ENCODE measurements at regions not wholly inside any gene's neighbourhood (a gene's known extent, or its start where the extent isn't known, plus 50 kb on each side); places are given as distances from the start of the nearest gene placed in this dataset.

DNA sequence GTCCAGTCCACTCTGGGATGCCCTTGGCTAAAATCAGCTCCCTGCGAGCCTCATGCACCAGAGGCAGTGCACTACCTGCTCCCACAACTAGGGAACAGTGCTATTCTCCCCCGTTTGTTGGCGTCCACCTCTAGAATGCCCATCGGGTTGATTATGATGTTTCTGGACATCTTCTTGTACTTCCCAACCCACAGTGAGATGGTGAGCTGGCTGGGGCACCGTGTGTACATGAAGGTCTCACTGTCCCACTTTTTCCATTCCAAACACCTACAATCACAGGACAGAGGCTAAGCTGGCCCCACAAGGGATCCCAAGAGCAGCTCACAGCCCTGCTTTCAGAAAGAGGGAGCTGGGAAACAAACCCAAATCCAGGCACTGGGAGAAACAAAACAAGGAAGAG is 126.2 kb upstream of the ZNF92 start:
- Histone ChIP-seq H3K4me3 (ENCODE audit: low read depth in 2 of 2, low read length in 2 of 2) (no peak overlapping the region), H3K9me3 (ENCODE audit: control insufficient read depth, insufficient read depth, low read depth, low read length) (no peaks in the 10 kb centered on the region), H3K27ac (ENCODE audit: low read length) (no peak overlapping the region), H3K36me3 (ENCODE audit: control insufficient read depth, insufficient read depth, low read length) (no peaks in the 10 kb centered on the region), H3K4me1 (ENCODE audit: control insufficient read depth, insufficient read depth, low read length) (no peaks in the 10 kb centered on the region), H3K27me3 (ENCODE audit: control insufficient read depth, insufficient read depth, low read length) (no peaks in the 10 kb centered on the region)
- intact Hi-C loops (cut with micrococcal nuclease; ENCODE audit: unreplicated experiment) (no loop called here), in situ Hi-C loops (cut with HindIII; ENCODE audit: low pct_unique_long_range_greater_than_20kb, low sequenced_read_pairs) (no loop called here)
- ChIA-PET POLR2A (no interaction called here), CTCF (interaction anchor here (0.6 kb wide), 1 partner anchor 234 kb away, joined by 3 read pairs; no protein-coding TSS in a partner anchor)
- DNase-seq (ENCODE audit: low read depth, low spot score) (no peak), ATAC-seq (no peak)
- no peak for TF ChIP-seq POLR2AphosphoS5 (IDR thresholded peaks at IDR 0.05; ENCODE audit: low read depth, low read length)
- TF ChIP-seq, protein P1, sequence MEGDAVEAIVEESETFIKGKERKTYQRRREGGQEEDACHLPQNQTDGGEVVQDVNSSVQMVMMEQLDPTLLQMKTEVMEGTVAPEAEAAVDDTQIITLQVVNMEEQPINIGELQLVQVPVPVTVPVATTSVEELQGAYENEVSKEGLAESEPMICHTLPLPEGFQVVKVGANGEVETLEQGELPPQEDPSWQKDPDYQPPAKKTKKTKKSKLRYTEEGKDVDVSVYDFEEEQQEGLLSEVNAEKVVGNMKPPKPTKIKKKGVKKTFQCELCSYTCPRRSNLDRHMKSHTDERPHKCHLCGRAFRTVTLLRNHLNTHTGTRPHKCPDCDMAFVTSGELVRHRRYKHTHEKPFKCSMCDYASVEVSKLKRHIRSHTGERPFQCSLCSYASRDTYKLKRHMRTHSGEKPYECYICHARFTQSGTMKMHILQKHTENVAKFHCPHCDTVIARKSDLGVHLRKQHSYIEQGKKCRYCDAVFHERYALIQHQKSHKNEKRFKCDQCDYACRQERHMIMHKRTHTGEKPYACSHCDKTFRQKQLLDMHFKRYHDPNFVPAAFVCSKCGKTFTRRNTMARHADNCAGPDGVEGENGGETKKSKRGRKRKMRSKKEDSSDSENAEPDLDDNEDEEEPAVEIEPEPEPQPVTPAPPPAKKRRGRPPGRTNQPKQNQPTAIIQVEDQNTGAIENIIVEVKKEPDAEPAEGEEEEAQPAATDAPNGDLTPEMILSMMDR (IDR thresholded peaks at IDR 0.05) = no peak
- no peak for TF ChIP-seq SIN3A (IDR thresholded peaks at IDR 0.05; ENCODE audit: borderline replicate concordance, insufficient read depth, low read depth, low read length)
- TF ChIP-seq, protein P2, sequence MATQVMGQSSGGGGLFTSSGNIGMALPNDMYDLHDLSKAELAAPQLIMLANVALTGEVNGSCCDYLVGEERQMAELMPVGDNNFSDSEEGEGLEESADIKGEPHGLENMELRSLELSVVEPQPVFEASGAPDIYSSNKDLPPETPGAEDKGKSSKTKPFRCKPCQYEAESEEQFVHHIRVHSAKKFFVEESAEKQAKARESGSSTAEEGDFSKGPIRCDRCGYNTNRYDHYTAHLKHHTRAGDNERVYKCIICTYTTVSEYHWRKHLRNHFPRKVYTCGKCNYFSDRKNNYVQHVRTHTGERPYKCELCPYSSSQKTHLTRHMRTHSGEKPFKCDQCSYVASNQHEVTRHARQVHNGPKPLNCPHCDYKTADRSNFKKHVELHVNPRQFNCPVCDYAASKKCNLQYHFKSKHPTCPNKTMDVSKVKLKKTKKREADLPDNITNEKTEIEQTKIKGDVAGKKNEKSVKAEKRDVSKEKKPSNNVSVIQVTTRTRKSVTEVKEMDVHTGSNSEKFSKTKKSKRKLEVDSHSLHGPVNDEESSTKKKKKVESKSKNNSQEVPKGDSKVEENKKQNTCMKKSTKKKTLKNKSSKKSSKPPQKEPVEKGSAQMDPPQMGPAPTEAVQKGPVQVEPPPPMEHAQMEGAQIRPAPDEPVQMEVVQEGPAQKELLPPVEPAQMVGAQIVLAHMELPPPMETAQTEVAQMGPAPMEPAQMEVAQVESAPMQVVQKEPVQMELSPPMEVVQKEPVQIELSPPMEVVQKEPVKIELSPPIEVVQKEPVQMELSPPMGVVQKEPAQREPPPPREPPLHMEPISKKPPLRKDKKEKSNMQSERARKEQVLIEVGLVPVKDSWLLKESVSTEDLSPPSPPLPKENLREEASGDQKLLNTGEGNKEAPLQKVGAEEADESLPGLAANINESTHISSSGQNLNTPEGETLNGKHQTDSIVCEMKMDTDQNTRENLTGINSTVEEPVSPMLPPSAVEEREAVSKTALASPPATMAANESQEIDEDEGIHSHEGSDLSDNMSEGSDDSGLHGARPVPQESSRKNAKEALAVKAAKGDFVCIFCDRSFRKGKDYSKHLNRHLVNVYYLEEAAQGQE (IDR thresholded peaks at IDR 0.05; ENCODE audit: insufficient read depth in 1 of 2, low read depth in 2 of 2, low read length in 1 of 2) = no peak
- TF ChIP-seq TCF7L2 (IDR thresholded peaks at IDR 0.05; ENCODE audit: low read depth, low read length) = no peak
- BruUV-seq (replicated peaks) = no TSS peak

DNA sequence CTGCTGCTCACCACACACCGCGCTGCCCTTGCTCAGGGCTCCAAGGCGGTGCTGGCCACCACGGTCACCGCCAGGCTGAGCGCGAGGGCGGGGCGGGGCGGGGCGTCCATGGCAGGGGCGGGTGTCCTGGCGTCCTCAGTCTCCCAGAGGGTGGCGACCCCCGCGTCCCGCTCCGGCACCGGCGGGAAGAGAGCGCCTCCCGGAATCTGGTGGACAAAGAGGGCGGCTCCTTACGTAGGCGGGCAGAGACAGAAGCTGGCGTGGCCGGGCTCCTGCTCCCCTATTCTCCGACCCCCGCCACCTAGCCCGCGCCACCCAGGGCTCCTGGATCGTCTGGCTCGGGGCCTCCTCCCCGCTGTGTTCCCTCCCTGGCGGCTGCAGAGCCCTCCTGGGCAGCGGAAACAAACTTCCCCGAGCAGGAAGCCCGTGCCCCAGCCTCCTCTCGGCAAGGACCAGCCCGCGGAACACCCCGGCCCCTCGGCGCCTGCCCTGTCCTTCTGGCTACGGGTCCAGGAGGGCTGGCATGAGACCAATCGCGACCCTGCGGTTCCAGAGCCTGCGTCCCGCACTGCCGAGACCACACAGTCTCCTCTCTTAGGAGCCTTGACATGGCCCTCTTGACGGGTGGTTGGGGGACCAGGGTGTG is 133.8 kb upstream of the ZNF92 start:
- Histone ChIP-seq H3K27ac (ENCODE audit: low read length) (peak overlapping the region; percentile 65; the same call in 1 of the 2 replicates), H3K36me3 (ENCODE audit: control insufficient read depth, insufficient read depth, low read length) (no peaks in the 10 kb centered on the region), H3K4me1 (ENCODE audit: control insufficient read depth, insufficient read depth, low read length) (peaks cover 5% of the 10 kb centered on the region), H3K4me3 (ENCODE audit: low read depth in 2 of 2, low read length in 2 of 2) (peak overlapping the region; percentile 59 to 61), H3K27me3 (ENCODE audit: control insufficient read depth, insufficient read depth, low read length) (no peaks in the 10 kb centered on the region), H3K9me3 (ENCODE audit: control insufficient read depth, insufficient read depth, low read depth, low read length) (no peaks in the 10 kb centered on the region)
- TF ChIP-seq SIN3A (IDR thresholded peaks at IDR 0.05; ENCODE audit: borderline replicate concordance, insufficient read depth, low read depth, low read length) (no peak), TCF7L2 (IDR thresholded peaks at IDR 0.05; ENCODE audit: low read depth, low read length) (no peak), POLR2AphosphoS5 (IDR thresholded peaks at IDR 0.05; ENCODE audit: low read depth, low read length) (no peak)
- TF ChIP-seq, protein P2 (IDR thresholded peaks at IDR 0.05; ENCODE audit: insufficient read depth in 1 of 2, low read depth in 2 of 2, low read length in 1 of 2) = no peak
- TF ChIP-seq, protein P1 (IDR thresholded peaks at IDR 0.05) = no peak
- BruUV-seq (replicated peaks) = no TSS peak
- DNase-seq (ENCODE audit: low read depth, low spot score) (no peak), ATAC-seq (peak; percentile 96)
- intact Hi-C loops (cut with micrococcal nuclease; ENCODE audit: unreplicated experiment) (no loop called here), in situ Hi-C loops (cut with HindIII; ENCODE audit: low pct_unique_long_range_greater_than_20kb, low sequenced_read_pairs) (no loop called here)
- CTCF ChIA-PET = no interaction called here
- POLR2A ChIA-PET = no interaction called here
